Body of pancreas (tissue), 4 donors: ENCODE measurements at regions not wholly inside any gene's neighbourhood (a gene's known extent, or its start where the extent isn't known, plus 50 kb on each side); places are given as distances from the start of the nearest gene placed in this dataset.

ENCODE experiments used
- POLR2A ChIP-seq, 3 donors: fragments of 450-650 bp; IDR thresholded peaks; one replicate each; pipeline ENCODE4 v1.6.1; 2016; ENCODE audit warnings: antibody characterized with exemption in 3 of 3, mild to moderate bottlenecking in 2 of 3
- TF ChIP-seq, protein P1 (sequence below), 7 experiments: fragments of 450-650 bp in 4 of 7; fragments of 200-600 bp in 3 of 7; sonication (generic) in 3 of 7; IDR thresholded peaks; one replicate each; pipeline ENCODE4 v1.5.1; 2016 to 2019; ENCODE audit warnings: antibody characterized with exemption in 7 of 7

GRCh38 chr19:31983647-31984046, 361.8 kb upstream of the ZNF507 start:
- TF ChIP-seq, protein P1, sequence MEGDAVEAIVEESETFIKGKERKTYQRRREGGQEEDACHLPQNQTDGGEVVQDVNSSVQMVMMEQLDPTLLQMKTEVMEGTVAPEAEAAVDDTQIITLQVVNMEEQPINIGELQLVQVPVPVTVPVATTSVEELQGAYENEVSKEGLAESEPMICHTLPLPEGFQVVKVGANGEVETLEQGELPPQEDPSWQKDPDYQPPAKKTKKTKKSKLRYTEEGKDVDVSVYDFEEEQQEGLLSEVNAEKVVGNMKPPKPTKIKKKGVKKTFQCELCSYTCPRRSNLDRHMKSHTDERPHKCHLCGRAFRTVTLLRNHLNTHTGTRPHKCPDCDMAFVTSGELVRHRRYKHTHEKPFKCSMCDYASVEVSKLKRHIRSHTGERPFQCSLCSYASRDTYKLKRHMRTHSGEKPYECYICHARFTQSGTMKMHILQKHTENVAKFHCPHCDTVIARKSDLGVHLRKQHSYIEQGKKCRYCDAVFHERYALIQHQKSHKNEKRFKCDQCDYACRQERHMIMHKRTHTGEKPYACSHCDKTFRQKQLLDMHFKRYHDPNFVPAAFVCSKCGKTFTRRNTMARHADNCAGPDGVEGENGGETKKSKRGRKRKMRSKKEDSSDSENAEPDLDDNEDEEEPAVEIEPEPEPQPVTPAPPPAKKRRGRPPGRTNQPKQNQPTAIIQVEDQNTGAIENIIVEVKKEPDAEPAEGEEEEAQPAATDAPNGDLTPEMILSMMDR (IDR thresholded peaks at IDR 0.05) = no peak
- no peak for TF ChIP-seq POLR2A (IDR thresholded peaks at IDR 0.05)
